OCI-LY1 (cell line): ENCODE measurements at regions not wholly inside any gene's neighbourhood (a gene's known extent, or its start where the extent isn't known, plus 50 kb on each side); places are given as distances from the start of the nearest gene placed in this dataset.

ENCODE experiments used
- H2AFZ ChIP-seq: fragments of 200-600 bp; sonication (generic), shearing (Covaris generic); 2 replicates; pipeline ENCODE4 v1.6.0; 2014; ENCODE audit warnings: antibody characterized with exemption, mild to moderate bottlenecking, low read length
- H3F3A ChIP-seq: fragments of 200-600 bp; sonication (generic), shearing (Covaris generic); 2 replicates; pipeline ENCODE4 v1.6.0; 2014; ENCODE audit warnings: mild to moderate bottlenecking, antibody characterized with exemption, low read length, moderate library complexity; ENCODE audit not compliant: insufficient read depth
- H3K27ac ChIP-seq: fragments of 200-600 bp; sonication (generic); 2 replicates; pipeline ENCODE4 v1.5.1; 2014; ENCODE audit warnings: low read length, mixed run types, mild to moderate bottlenecking, low read depth; ENCODE audit not compliant: poor library complexity, severe bottlenecking
- H3K27me3 ChIP-seq: fragments of 200-600 bp; sonication (generic); 2 replicates; pipeline ENCODE4 v1.6.0; 2014; ENCODE audit warnings: antibody characterized with exemption, mild to moderate bottlenecking, low read length, moderate library complexity; ENCODE audit not compliant: insufficient read depth
- H3K36me3 ChIP-seq: fragments of 200-600 bp; sonication (generic); 2 replicates; pipeline ENCODE4 v1.6.1; 2014; ENCODE audit warnings: mild to moderate bottlenecking, antibody characterized with exemption, low read length, moderate library complexity, mixed read lengths; ENCODE audit not compliant: insufficient read depth
- H3K4me1 ChIP-seq: fragments of 200-600 bp; sonication (generic); 2 replicates; pipeline ENCODE4 v1.5.1; 2014; ENCODE audit warnings: mild to moderate bottlenecking, low read length, moderate library complexity; ENCODE audit not compliant: insufficient read depth, severe bottlenecking
- H3K4me2 ChIP-seq: fragments of 200-600 bp; sonication (generic), shearing (Covaris generic); 2 replicates; pipeline ENCODE4 v1.6.1; 2014; ENCODE audit warnings: low read length
- H3K4me3 ChIP-seq: fragments of 200-600 bp; sonication (generic); 2 replicates; pipeline ENCODE4 v1.5.1; 2014; ENCODE audit warnings: low read length, low read depth, mild to moderate bottlenecking, mixed read lengths; ENCODE audit not compliant: poor library complexity, severe bottlenecking
- H3K79me2 ChIP-seq: fragments of 200-600 bp; shearing (Covaris generic); 2 replicates; pipeline ENCODE4 v1.6.1; 2016; ENCODE audit warnings: mixed run types, low read length, mixed read lengths; ENCODE audit not compliant: insufficient read depth
- H3K9ac ChIP-seq: fragments of 200-600 bp; sonication (generic), shearing (Covaris generic); 2 replicates; pipeline ENCODE4 v1.6.1; 2014; ENCODE audit warnings: mild to moderate bottlenecking, low read length, mixed read lengths
- H3K9me2 ChIP-seq: fragments of 200-600 bp; sonication (generic), shearing (Covaris generic); 2 replicates; pipeline ENCODE4 v1.6.1; 2014; ENCODE audit warnings: low read depth, mild to moderate bottlenecking, low read length, mixed read lengths
- H3K9me3 ChIP-seq: fragments of 200-600 bp; shearing (Covaris generic); 2 replicates; pipeline ENCODE4 v1.6.1; 2014; ENCODE audit warnings: low read length, mixed read lengths
- H4K20me1 ChIP-seq: fragments of 200-600 bp; sonication (generic), shearing (Covaris generic); 2 replicates; pipeline ENCODE4 v1.6.0; 2016; ENCODE audit warnings: mild to moderate bottlenecking, low read length; ENCODE audit not compliant: insufficient read depth
- CTCF ChIP-seq: fragments of 200-600 bp; sonication (generic), shearing (Covaris generic); IDR thresholded peaks from 2 replicates; pipeline ENCODE4 v1.5.1; 2017; ENCODE audit warnings: mild to moderate bottlenecking, antibody characterized with exemption, low read length, moderate library complexity, mixed read lengths
- EZH2 ChIP-seq: fragments of 200-600 bp; sonication (generic), shearing (Covaris generic); IDR thresholded peaks from 2 replicates; pipeline ENCODE4 v1.8.0; 2017; ENCODE audit warnings: borderline replicate concordance, mixed run types, mild to moderate bottlenecking, antibody characterized with exemption, low read length, moderate library complexity, mixed read lengths

- H3K27me3 ChIP-seq: no peaks in the 10 kb centered on the region
- no peak overlapping the region for H2AFZ ChIP-seq
- no peak overlapping the region for H3K9ac ChIP-seq
- H3F3A ChIP-seq: no peaks in the 10 kb centered on the region
- H3K79me2 ChIP-seq: no peaks in the 10 kb centered on the region
- H4K20me1 ChIP-seq: no peaks in the 10 kb centered on the region
- H3K9me3 ChIP-seq: no peaks in the 10 kb centered on the region
- no peak overlapping the region for H3K4me2 ChIP-seq
- H3K36me3 ChIP-seq: no peaks in the 10 kb centered on the region
- no peaks in the 10 kb centered on the region for H3K4me1 ChIP-seq
- no peak for TF ChIP-seq EZH2
- no peak for TF ChIP-seq CTCF
- no peak overlapping the region for H3K4me3 ChIP-seq
- H3K9me2 ChIP-seq: no peaks in the 10 kb centered on the region
- no peak overlapping the region for H3K27ac ChIP-seq
Observed at GRCh38 chr2:238796223-238796885, 51.5 kb upstream of the TWIST2 start.

DNA sequence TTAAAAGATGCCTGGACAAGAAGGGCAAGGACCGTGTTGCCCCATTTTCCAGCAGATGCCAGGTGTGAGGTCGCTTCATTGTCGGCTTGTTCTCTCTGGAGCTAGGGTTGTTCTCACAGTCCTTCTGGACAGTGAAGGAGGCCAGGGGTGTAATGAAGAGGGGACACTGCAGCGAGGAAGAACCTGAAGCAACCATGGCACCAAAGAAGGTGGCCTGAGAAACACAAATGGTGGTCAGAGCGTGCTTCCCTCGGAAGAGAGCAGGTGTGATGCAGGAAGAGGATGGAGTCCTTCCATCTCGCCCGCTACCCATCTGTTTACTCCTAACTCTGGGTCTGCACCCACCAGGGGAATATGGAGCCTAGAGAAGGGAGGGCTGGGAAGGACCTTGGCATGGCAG is 50.3 kb upstream of the TWIST2 start:
- Histone ChIP-seq H3K4me1 (no peaks in the 10 kb centered on the region), H3K36me3 (no peaks in the 10 kb centered on the region), H3K4me2 (no peak overlapping the region), H3K79me2 (no peaks in the 10 kb centered on the region), H3K4me3 (no peak overlapping the region), H4K20me1 (no peaks in the 10 kb centered on the region), H3K9me2 (no peaks in the 10 kb centered on the region), H3K27me3 (no peaks in the 10 kb centered on the region), H3K9me3 (no peaks in the 10 kb centered on the region), H3K27ac (no peak overlapping the region), H3F3A (no peaks in the 10 kb centered on the region), H3K9ac (no peak overlapping the region), H2AFZ (no peak overlapping the region)
- no peak for TF ChIP-seq EZH2
- TF ChIP-seq CTCF: no peak
